GM10248 (cell line): ENCODE measurements at regions not wholly inside any gene's neighbourhood (a gene's known extent, or its start where the extent isn't known, plus 50 kb on each side); places are given as distances from the start of the nearest gene placed in this dataset.
"Not testable (repeated sequence)": the region's sequence is repeated elsewhere in the genome, so short reads cannot be mapped to it uniquely, and the experiment has no call there.

ENCODE experiments used
- CTCF ChIA-PET: fragments of 300-600 bp; sonication (Branson Sonifier 250); formaldehyde crosslinking; extraction: SDS; loops from one replicate; lab custom pipeline; 2021; ENCODE audit warnings: antibody characterized with exemption; lab: Yijun Ruan, JAX
- POLR2A ChIA-PET: fragments of 350-650 bp; sonication (Branson Sonifier 250); formaldehyde crosslinking; extraction: SDS; loops from one replicate; lab custom pipeline; 2020; ENCODE audit warnings: antibody characterized with exemption; lab: Yijun Ruan, JAX
- DNase-seq: peaks from one replicate; pipeline ENCODE4 v3.0.0; 2012; ENCODE audit errors: extremely low spot score
- CTCF ChIP-seq: IDR thresholded peaks from 2 replicates; pipeline ENCODE4 v1.5.1; 2012; ENCODE audit warnings: mild to moderate bottlenecking, low read depth; ENCODE audit errors: extremely low read depth, missing control alignments, control extremely low read depth

DNA sequence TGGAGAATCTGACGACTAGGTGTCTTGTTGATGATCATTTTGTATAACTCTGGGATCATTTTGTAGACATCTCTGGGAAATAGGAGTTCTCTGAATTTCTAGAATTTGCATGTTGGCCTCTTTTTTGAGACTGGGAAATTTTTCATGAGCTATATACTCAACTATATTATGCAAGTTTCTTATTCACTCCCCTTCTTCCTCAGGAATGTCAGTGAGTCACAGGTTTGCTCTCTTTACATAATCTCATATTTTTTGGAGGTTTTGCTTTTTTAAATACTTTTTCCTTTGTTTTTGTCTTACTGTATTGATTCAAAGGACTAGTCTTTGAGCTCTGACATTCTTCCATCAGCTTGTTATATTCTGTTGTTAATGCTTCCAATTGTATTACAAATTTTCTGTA is 1324.2 kb downstream of the TECRL start:
- ChIA-PET POLR2A (no interaction called here), CTCF (interaction anchor here (0.8 to 1.8 kb wide), 4 partner anchors 9 to 68 kb away, joined by 3 read pairs; no protein-coding TSS in a partner anchor)
- DNase-seq, result no peak
- TF ChIP-seq CTCF, result no peak

GRCh38 chr4:63080934-63081333 is 1328.3 kb downstream of the TECRL start:
- ChIA-PET CTCF (interaction anchor here (1.1 to 2.2 kb wide), 3 partner anchors 11 to 79 kb away, joined by 3 to 7 read pairs (median 3); no protein-coding TSS in a partner anchor), POLR2A (no interaction called here)
- no peak for DNase-seq
- TF ChIP-seq CTCF, result no peak

DNA sequence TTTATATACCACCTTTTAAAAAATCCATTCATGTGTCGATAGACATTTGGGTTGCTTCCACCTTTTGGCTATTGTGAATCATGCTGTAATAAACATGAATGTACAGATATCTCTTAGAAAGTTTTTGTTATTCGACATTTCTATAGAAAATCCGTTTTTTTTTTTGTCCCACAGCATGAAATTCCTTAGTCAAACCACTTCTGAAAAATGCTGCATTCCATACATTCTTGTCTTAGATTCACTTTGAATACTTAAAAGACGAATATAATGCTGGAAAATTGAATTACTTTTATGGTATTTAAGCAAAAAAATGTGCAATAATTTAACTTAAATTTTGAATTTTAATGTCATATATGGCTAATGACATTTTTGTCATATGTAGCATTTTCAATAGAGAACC is 1345.5 kb downstream of the TECRL start:
- CTCF ChIA-PET, result no interaction called here
- POLR2A ChIA-PET, result no interaction called here
- DNase-seq, result no peak
- TF ChIP-seq CTCF, result no peak

GRCh38 chr4:63062891-63063290 is 1346.4 kb downstream of the TECRL start:
- CTCF ChIA-PET, DNase-seq, POLR2A ChIA-PET: not testable (repeated sequence)

DNA sequence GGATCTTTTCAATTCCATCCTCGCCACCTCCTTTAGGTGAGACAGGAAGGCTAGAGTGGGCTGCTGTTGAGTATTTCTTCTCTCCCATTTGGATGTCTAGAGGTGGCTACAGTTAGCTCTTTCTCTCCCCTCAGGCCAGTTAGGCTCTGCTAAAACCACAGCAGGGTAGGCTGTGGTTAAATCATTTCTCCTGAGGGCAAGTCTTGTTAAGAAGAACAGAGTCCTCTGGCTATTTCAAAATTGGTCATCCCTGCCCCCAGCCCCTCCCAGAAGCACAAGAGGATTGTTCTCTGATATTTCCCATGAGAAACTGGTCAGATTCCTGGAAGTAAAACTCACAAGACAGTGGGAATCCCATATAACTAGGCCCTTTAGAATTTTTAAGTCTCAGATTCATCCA is 1359.5 kb downstream of the TECRL start:
- no peak for DNase-seq
- no peak for TF ChIP-seq CTCF
- ChIA-PET POLR2A (no interaction called here), CTCF (no interaction called here)

- POLR2A ChIA-PET, result no interaction called here
- CTCF ChIA-PET, result no interaction called here
- no peak for TF ChIP-seq CTCF
- DNase-seq, result no peak
Observed at GRCh38 chr4:63049278-63049677, 1360.0 kb downstream of the TECRL start.

GRCh38 chr4:63036159-63036866 is 1372.9 kb downstream of the TECRL start:
- no peak for TF ChIP-seq CTCF
- POLR2A ChIA-PET, result no interaction called here
- CTCF ChIA-PET, result no interaction called here
- DNase-seq, result no peak
